HG02973 (cell line): ENCODE measurements at regions not wholly inside any gene's neighbourhood (a gene's known extent, or its start where the extent isn't known, plus 50 kb on each side); places are given as distances from the start of the nearest gene placed in this dataset.
"Not testable (repeated sequence)": the region's sequence is repeated elsewhere in the genome, so short reads cannot be mapped to it uniquely, and the experiment has no call there.

Experiments used
- ATAC-seq: cut with Tn5 transposase; IDR thresholded peaks from one replicate; pipeline ENCODE4 v1.9.1; 2021; ENCODE audit warnings: moderate library complexity; ENCODE audit not compliant: unreplicated experiment

DNA sequence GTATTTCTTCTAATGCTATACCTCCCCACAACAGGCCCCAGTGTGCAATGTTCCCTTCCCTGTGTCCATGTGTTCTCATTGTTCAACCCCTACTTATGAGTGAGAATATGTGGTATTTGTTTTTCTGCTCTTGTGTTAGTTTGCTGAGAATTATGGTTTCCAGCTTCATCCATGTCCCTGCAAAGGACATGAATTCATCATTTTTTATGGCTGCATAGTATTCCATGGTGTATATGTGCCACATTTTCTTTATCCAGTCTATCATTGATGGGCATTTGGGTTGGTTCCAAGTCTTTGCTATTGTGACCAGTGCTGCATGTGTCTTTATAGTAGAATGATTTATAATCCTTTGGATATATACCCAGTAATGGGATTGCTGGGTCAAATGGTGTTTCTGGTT, 95.7 kb upstream of the HEY2 start:
- not testable (repeated sequence) for ATAC-seq

GRCh38 chr6:125655511-125655910, 93.9 kb upstream of the HEY2 start:
- ATAC-seq, result no peak

- no peak for ATAC-seq
These were observed 93.1 kb upstream of the HEY2 start for GRCh38 chr6:125656287-125656870.

DNA sequence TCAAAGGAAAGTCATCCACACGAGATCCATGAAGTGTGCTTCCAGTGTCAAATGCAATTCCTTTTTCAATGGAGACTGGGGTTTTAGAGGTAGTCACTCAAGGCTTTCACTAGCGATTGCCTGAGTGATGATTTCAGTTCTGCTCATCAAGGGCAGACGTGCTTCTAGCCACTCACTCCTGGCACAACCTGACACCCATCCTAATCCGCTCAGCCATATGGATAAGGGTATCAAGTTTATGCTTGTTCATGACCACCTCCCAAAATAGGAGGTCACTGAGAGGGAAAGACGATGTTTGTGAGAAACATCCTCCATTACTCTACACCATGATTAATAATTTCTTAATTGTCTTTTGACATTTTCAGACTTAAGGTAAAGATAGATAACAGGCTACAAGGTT, 91.3 kb upstream of the HEY2 start:
- ATAC-seq, result no peak

- ATAC-seq, result no peak
These were observed 90.5 kb upstream of the HEY2 start for GRCh38 chr6:125658759-125659431.

DNA sequence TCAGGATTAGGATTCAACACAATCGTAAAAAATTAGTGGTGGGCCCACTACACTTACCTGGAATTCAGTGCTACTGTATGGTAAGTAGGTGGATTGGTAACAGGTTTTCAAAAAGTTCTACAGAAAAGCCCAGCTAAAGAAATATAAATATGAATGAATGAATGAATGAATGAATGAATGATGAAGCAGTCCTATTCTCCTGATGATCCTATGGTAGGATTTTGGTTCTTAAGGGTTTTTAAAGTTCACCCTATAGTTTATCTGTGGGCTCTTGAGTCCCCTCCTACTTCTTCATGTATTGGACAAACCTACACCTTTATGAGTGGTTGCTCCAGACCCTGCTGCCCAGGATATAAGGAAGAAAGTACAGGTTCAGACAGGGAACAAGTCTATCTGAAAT, 89.5 kb upstream of the HEY2 start:
- ATAC-seq, result no peak

GRCh38 chr6:125662296-125662695, 87.1 kb upstream of the HEY2 start:
- ATAC-seq, result no peak

GRCh38 chr6:125665295-125665814, 84.1 kb upstream of the HEY2 start:
- ATAC-seq, result no peak

GRCh38 chr6:125667326-125667725, 82.1 kb upstream of the HEY2 start:
- ATAC-seq, result no peak

GRCh38 chr6:125668071-125668470, 81.4 kb upstream of the HEY2 start:
- ATAC-seq, result no peak

- ATAC-seq, result no peak
These were observed 78.9 kb upstream of the HEY2 start for GRCh38 chr6:125670568-125670967.

DNA sequence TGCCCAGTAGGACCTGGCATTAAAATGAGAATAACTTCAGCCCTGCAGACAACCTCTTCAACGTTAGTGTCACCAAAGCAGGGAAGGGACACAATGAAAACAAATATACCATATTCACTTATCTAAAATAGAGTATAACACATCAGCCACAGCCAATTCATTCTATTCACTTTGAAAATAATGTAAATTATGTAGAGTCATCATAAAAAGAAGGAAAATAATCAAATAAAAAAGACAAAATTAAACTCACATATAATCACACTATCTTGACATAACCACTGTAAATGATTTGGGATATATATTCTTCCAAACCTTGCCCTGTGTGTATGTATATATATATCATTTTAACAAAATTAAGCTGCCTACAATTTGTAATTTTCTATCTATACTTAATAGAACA, 78.1 kb upstream of the HEY2 start:
- no peak for ATAC-seq

GRCh38 chr6:125674230-125674629, 75.2 kb upstream of the HEY2 start:
- no peak for ATAC-seq

- no peak for ATAC-seq
These were observed 70.8 kb upstream of the HEY2 start for GRCh38 chr6:125678601-125679000.

- ATAC-seq, result no peak
These were observed 70.3 kb upstream of the HEY2 start for GRCh38 chr6:125679128-125679527.

- no peak for ATAC-seq
These were observed 69.8 kb upstream of the HEY2 start for GRCh38 chr6:125679651-125680050.

- ATAC-seq, result no peak
These were observed 66.5 kb upstream of the HEY2 start for GRCh38 chr6:125682939-125683338.

GRCh38 chr6:125688138-125688537, 61.3 kb upstream of the HEY2 start:
- ATAC-seq, result no peak

DNA sequence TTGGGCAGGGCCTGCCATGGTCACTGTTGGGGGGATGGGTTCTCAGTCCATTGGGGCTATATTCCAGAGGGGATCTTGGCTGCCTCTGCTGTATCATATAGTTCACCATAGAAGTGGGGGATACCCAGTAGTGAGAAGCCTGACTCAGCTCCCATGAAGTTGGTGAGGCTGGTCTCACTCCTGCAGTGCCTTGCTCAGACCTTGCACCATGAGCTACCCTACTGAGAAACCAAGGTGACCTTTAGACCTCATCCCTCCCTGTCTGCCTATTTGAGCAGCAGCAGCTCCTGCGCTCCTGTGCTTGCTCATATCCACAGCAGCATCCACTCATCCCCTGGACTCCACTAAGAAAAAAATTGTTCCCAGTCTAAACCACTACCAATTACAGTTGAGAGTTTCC, 56.0 kb upstream of the HEY2 start:
- no peak for ATAC-seq

DNA sequence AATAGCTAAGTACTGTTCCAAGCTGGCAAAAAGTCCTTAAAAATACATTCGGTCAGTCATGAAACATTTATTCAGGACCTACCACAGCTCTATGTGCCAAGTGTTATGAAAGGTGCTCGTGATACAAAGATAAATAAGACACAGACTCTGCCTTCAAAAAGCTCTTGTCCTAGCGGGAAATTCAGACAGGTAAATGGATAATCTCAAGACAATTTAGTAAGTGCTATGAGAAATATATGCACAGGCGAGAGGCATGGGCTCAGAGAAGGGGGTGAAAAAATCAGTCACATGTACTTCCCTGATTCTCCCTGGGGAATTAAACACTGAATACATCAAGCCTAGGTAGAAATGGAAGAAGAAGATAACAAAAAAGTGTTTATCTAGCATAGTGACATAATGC, 49.8 kb upstream of the HEY2 start:
- ATAC-seq, result no peak
